K562 (cell line): ENCODE measurements at regions not wholly inside any gene's neighbourhood (a gene's known extent, or its start where the extent isn't known, plus 50 kb on each side); places are given as distances from the start of the nearest gene placed in this dataset.

Experiments used
- ATAC-seq: fragments of 200-7000 bp; cut with Tn5 transposase; 3 replicates; pipeline ENCODE4 v1.9.1; 2020; ENCODE audit warnings: moderate library complexity
- BruUV-seq: library from RNA; stranded (reverse); fragments of 400-500 nt; replicated peaks from 2 replicates; lab custom pipeline; 2021; lab: Mats Ljungman, UMichigan
- CTCF ChIA-PET: fragments of 300-600 bp; formaldehyde crosslinking; extraction: SDS; loops from one replicate; lab custom pipeline; 2021; ENCODE audit warnings: low intra/inter-chr PET ratio; lab: Yijun Ruan, JAX
- POLR2A ChIA-PET: fragments of 300-600, 350-650 bp; sonication (Branson Sonifier 250); formaldehyde crosslinking; extraction: SDS; loops from one replicate; lab custom pipeline; 2021; ENCODE audit warnings: antibody characterized with exemption, inconsistent platforms; lab: Yijun Ruan, JAX
- DNase-seq, 4 experiments: peaks; one replicate each; pipeline versions ENCODE4 v3.0.0 to v3.0.0-alpha.2; 2011 to 2018; ENCODE audit warnings: low spot score in 3 of 4, mixed read lengths in 3 of 4; ENCODE audit errors: extremely low read depth in 1 of 4
- FAIRE-seq: peaks from 2 replicates; lab custom pipeline; 2011; peaks lifted over from hg19 to GRCh38; lab: Jason Lieb, UNC
- H2AFZ ChIP-seq: 2 replicates; pipeline ENCODE4 v1.6.0; 2011; ENCODE audit warnings: low read depth, low read length, control low read depth, inconsistent platforms
- H3K27ac ChIP-seq: fragments of 200-600 bp; 3 replicates; pipeline ENCODE4 v1.8.0; 2011; ENCODE audit warnings: low read depth, mild to moderate bottlenecking, control low read depth, inconsistent platforms, low read length, moderate library complexity, mixed read lengths; ENCODE audit errors: extremely low read depth
- H3K27me3 ChIP-seq, 2 experiments: fragments of 300-600 bp in 1 of 2; 2 replicates in 1 of 2; 3 replicates in 1 of 2; pipeline versions ENCODE4 v1.6.0 to v1.8.0; 2011; ENCODE audit warnings: inconsistent platforms in 2 of 2, low read length in 2 of 2, mild to moderate bottlenecking in 1 of 2, mixed read lengths in 1 of 2, moderate library complexity in 1 of 2; ENCODE audit not compliant: control insufficient read depth in 2 of 2, insufficient read depth in 2 of 2
- H3K36me3 ChIP-seq: fragments of 300-600 bp; 3 replicates; pipeline ENCODE4 v1.8.0; 2011; ENCODE audit warnings: mild to moderate bottlenecking, low read length, inconsistent platforms; ENCODE audit not compliant: control insufficient read depth, insufficient read depth
- H3K4me1 ChIP-seq, 2 experiments: fragments of 200-600 bp in 1 of 2; replicated peaks in 1 of 2; 2 replicates in 1 of 2; 3 replicates in 1 of 2; pipeline versions ENCODE4 v1.5.1 to v1.8.0; 2011; ENCODE audit warnings: inconsistent platforms in 2 of 2, low read length in 2 of 2, mild to moderate bottlenecking in 1 of 2, mixed read lengths in 1 of 2, moderate library complexity in 1 of 2; ENCODE audit not compliant: control insufficient read depth in 2 of 2, insufficient read depth in 2 of 2
- H3K4me2 ChIP-seq: 2 replicates; pipeline ENCODE4 v1.6.1; 2011; ENCODE audit warnings: low read length, control low read depth, inconsistent platforms, mixed read lengths; ENCODE audit not compliant: insufficient read depth
- H3K4me3 ChIP-seq: fragments of 200-600 bp; sonication (generic), shearing (Covaris generic); 2 replicates; pipeline ENCODE4 v1.5.1; 2016; ENCODE audit warnings: control low read depth, inconsistent platforms
- H3K79me2 ChIP-seq: fragments of 200-600 bp; 3 replicates; pipeline ENCODE4 v1.8.0; 2011; ENCODE audit warnings: low read length, inconsistent platforms; ENCODE audit not compliant: control insufficient read depth, insufficient read depth
- H3K9ac ChIP-seq, 2 experiments: 2 replicates each; pipeline versions ENCODE4 v1.6.0 to v1.6.1; 2011; ENCODE audit warnings: low read depth in 2 of 2, low read length in 2 of 2, control low read depth in 1 of 2, inconsistent platforms in 1 of 2, mild to moderate bottlenecking in 1 of 2, mixed read lengths in 1 of 2; ENCODE audit not compliant: insufficient read depth in 1 of 2
- H3K9me1 ChIP-seq: one replicate; pipeline ENCODE4 v1.6.0; 2011; ENCODE audit warnings: inconsistent platforms, mild to moderate bottlenecking, low read length, moderate library complexity; ENCODE audit not compliant: control insufficient read depth, insufficient read depth
- H3K9me3 ChIP-seq: replicated peaks from 2 replicates; pipeline ENCODE4 v1.5.1; 2011; ENCODE audit warnings: low read depth, low read length, inconsistent platforms; ENCODE audit not compliant: control insufficient read depth, insufficient read depth
- H4K20me1 ChIP-seq: replicated peaks from 2 replicates; pipeline ENCODE4 v1.6.1; 2011; ENCODE audit warnings: low read length, inconsistent platforms, mixed read lengths; ENCODE audit not compliant: control insufficient read depth, insufficient read depth
- ATF3 ChIP-seq, 2 experiments: fragments of 450-650 bp in 1 of 2; sonication (generic) in 1 of 2; formaldehyde crosslinking in 1 of 2; IDR thresholded peaks in 1 of 2; conservative IDR thresholded peaks in 1 of 2; 2 replicates each; pipeline versions ENCODE4 v1.6.1 to v1.8.1; 2016 to 2023; ENCODE audit warnings: mild to moderate bottlenecking in 2 of 2, moderate library complexity in 2 of 2, inconsistent platforms in 1 of 2, missing genetic modification reagents in 1 of 2
- CEBPB ChIP-seq: fragments of 450-650 bp; IDR thresholded peaks from 2 replicates; pipeline ENCODE4 v1.6.1; 2016; ENCODE audit warnings: missing genetic modification characterization, missing compliant biosample characterization
- CEBPG ChIP-seq, 3 experiments: fragments of 200-800 bp in 1 of 3; sonication (Bioruptor generic) in 1 of 3; sonication (generic) in 1 of 3; formaldehyde crosslinking in 1 of 3; IDR thresholded peaks in 2 of 3; conservative IDR thresholded peaks in 1 of 3; 2 replicates each; pipeline versions ENCODE4 v1.6.1 to v1.8.0; 2016 to 2022; ENCODE audit warnings: missing compliant biosample characterization in 2 of 3, missing genetic modification characterization in 2 of 3, mild to moderate bottlenecking in 1 of 3, missing genetic modification reagents in 1 of 3
- MXI1 ChIP-seq: IDR thresholded peaks from 2 replicates; pipeline ENCODE4 v1.6.1; 2011; ENCODE audit warnings: low read depth, mild to moderate bottlenecking, improper control_type of control experiment, low read length
- USF2 ChIP-seq: sonication (generic); formaldehyde crosslinking; IDR thresholded peaks from 2 replicates; pipeline ENCODE4 v1.5.0; 2020; ENCODE audit warnings: missing genetic modification reagents
- WGBS: fragments of 100-300 bp; shearing (Covaris generic); methylation state at CpG from one replicate; pipeline ENCODE4 v1.1.6; 2016; ENCODE audit warnings: low coverage, mixed read lengths; ENCODE audit not compliant: insufficient coverage; ENCODE audit errors: missing lambda C conversion rate; 5-methylcytosine and 5-hydroxymethylcytosine counted together
- in situ Hi-C: fragments of 300-500 bp; cut with MboI; formaldehyde crosslinking; loops from 4 replicates; pipeline ENCODE4 v1.15.0; 2018; ENCODE audit warnings: inconsistent platforms, mixed read lengths
- intact Hi-C: fragments of 100-400 bp; cut with micrococcal nuclease; formaldehyde crosslinking; loops from 2 replicates; pipeline ENCODE4 v1.14.2; 2022

DNA sequence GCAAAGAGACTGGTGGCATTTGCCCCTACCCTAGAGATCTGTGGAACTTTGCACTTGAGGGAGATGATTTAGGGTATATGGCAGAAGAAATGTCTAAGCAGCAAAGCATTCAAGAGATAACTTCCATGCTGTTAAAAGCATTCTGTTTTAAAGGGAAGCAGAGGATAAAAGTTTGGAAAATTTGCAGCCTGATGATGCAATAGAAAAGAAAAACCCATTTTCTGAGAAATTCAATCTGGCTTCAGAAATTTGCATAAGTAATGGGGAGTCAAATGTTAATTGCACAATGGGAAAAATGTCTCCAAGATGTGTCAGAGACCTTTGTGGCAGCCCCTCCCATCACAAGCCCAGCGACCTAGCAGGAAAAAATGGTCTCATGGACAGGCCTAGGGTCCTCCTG lies 361.7 kb downstream of the ANKRD7 start:
- Histone ChIP-seq H3K4me3 (no peak overlapping the region), H3K9me1 (no peaks in the 10 kb centered on the region), H3K9me3 (peaks cover 3% of the 10 kb centered on the region; the same call in 1 of the 2 replicates), H3K36me3 (no peaks in the 10 kb centered on the region), H3K4me1 (no peaks in the 10 kb centered on the region), H3K27ac (no peak overlapping the region), H3K4me2 (no peak overlapping the region), H3K79me2 (no peaks in the 10 kb centered on the region), H2AFZ (no peak overlapping the region), H4K20me1 (no peaks in the 10 kb centered on the region), H3K27me3 (no peaks in the 10 kb centered on the region), H3K9ac (no peak overlapping the region)
- WGBS, result 0% methylated on average over 1 of the region's 1 CpG
- intact Hi-C loops, result no loop called here
- POLR2A ChIA-PET, result no interaction called here
- FAIRE-seq (no peak), DNase-seq (no peak), ATAC-seq (no peak)
- TF ChIP-seq CEBPG (CRISPR knock-in tag; IDR thresholded peaks at IDR 0.05) (no peak), CEBPG (tag; conservative IDR thresholded peaks at IDR 0.05 in 1 of 2, IDR thresholded peaks at IDR 0.05 in 1 of 2) (peak; percentile 26 to 65; a peak in 2 of 4 replicates), MXI1 (no peak), CEBPB (tag) (peak; percentile 49), ATF3 (IDR thresholded peaks at IDR 0.05) (peak; percentile 56; the same call in 1 of the 2 replicates), ATF3 (CRISPR knock-in tag; conservative IDR thresholded peaks at IDR 0.05) (no peak), USF2 (CRISPR knock-in tag) (no peak)
- CTCF ChIA-PET, result no interaction called here
- in situ Hi-C loops, result no loop called here
- BruUV-seq, result no TSS peak
